HEK293 (cell line): ENCODE measurements at regions not wholly inside any gene's neighbourhood (a gene's known extent, or its start where the extent isn't known, plus 50 kb on each side); places are given as distances from the start of the nearest gene placed in this dataset.
"Not testable (repeated sequence)": the region's sequence is repeated elsewhere in the genome, so short reads cannot be mapped to it uniquely, and the experiment has no call there.

Source experiments
- ZNF335 ChIP-seq: fragments of 450-650 bp; formaldehyde crosslinking; conservative IDR thresholded peaks from 2 replicates; pipeline ENCODE4 v1.5.1; 2016; ENCODE audit warnings: missing biosample characterization, missing genetic modification characterization
- ZNF416 ChIP-seq: fragments of 450-650 bp; formaldehyde crosslinking; IDR thresholded peaks from 2 replicates; pipeline ENCODE4 v1.5.1; 2016; ENCODE audit warnings: missing biosample characterization, missing genetic modification characterization
- TF ChIP-seq, protein P1 (sequence below): fragments of 450-650 bp; formaldehyde crosslinking; IDR thresholded peaks from 2 replicates; pipeline ENCODE4 v1.5.1; 2016; ENCODE audit warnings: missing biosample characterization, missing genetic modification characterization
- TF ChIP-seq, protein P2 (sequence below): fragments of 450-650 bp; formaldehyde crosslinking; IDR thresholded peaks from 2 replicates; pipeline ENCODE4 v1.5.1; 2016; ENCODE audit warnings: missing biosample characterization, missing genetic modification characterization
- TF ChIP-seq, protein P3 (sequence below): fragments of 450-650 bp; formaldehyde crosslinking; IDR thresholded peaks from 2 replicates; pipeline ENCODE4 v1.5.1; 2016; ENCODE audit warnings: missing biosample characterization, missing genetic modification characterization
- TF ChIP-seq, protein P4 (sequence below): fragments of 450-650 bp; formaldehyde crosslinking; IDR thresholded peaks from 2 replicates; pipeline ENCODE4 v1.5.1; 2017; ENCODE audit warnings: missing biosample characterization, missing genetic modification characterization
- TF ChIP-seq, protein P5 (sequence below): fragments of 450-650 bp; formaldehyde crosslinking; IDR thresholded peaks from 2 replicates; pipeline ENCODE4 v1.5.1; 2016; ENCODE audit warnings: missing biosample characterization, missing genetic modification characterization
- TF ChIP-seq, protein P6 (sequence below): fragments of 450-650 bp; formaldehyde crosslinking; IDR thresholded peaks from 2 replicates; pipeline ENCODE4 v1.5.1; 2017; ENCODE audit warnings: missing biosample characterization, missing genetic modification characterization
- TF ChIP-seq, protein P7 (sequence below): fragments of 450-650 bp; formaldehyde crosslinking; IDR thresholded peaks from 2 replicates; pipeline ENCODE4 v1.5.1; 2016; ENCODE audit warnings: missing biosample characterization, missing genetic modification characterization

DNA sequence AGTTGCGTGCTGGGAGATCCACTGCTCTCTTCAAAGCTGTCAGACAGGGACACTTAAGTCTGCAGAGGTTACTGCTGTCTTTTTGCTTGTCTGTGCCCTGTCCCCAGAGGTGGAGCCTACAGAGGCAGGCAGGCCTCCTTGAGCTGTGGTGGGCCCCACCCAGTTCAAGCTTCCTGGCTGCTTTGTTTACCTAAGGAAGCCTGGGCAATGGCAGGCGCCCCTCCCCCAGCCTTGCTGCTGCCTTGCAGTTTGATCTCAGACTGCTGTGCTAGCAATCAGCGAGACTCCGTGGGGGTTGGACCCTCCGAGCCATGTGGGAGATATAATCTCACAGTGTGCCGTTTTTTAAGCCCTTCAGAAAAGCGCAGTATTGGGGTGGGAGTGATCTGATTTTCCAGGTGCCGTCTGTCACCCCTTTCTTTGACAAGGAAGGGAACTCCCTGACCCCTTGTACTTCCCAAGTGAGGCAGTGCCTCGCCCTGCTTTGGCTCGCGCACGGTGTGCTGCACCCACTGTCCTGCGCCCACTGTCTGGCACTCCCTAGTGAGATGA lies 340.6 kb downstream of the PAX1 start:
- TF ChIP-seq, protein P1, sequence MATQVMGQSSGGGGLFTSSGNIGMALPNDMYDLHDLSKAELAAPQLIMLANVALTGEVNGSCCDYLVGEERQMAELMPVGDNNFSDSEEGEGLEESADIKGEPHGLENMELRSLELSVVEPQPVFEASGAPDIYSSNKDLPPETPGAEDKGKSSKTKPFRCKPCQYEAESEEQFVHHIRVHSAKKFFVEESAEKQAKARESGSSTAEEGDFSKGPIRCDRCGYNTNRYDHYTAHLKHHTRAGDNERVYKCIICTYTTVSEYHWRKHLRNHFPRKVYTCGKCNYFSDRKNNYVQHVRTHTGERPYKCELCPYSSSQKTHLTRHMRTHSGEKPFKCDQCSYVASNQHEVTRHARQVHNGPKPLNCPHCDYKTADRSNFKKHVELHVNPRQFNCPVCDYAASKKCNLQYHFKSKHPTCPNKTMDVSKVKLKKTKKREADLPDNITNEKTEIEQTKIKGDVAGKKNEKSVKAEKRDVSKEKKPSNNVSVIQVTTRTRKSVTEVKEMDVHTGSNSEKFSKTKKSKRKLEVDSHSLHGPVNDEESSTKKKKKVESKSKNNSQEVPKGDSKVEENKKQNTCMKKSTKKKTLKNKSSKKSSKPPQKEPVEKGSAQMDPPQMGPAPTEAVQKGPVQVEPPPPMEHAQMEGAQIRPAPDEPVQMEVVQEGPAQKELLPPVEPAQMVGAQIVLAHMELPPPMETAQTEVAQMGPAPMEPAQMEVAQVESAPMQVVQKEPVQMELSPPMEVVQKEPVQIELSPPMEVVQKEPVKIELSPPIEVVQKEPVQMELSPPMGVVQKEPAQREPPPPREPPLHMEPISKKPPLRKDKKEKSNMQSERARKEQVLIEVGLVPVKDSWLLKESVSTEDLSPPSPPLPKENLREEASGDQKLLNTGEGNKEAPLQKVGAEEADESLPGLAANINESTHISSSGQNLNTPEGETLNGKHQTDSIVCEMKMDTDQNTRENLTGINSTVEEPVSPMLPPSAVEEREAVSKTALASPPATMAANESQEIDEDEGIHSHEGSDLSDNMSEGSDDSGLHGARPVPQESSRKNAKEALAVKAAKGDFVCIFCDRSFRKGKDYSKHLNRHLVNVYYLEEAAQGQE (tag by site-specific recombination): not testable (repeated sequence)
- TF ChIP-seq, protein P2, sequence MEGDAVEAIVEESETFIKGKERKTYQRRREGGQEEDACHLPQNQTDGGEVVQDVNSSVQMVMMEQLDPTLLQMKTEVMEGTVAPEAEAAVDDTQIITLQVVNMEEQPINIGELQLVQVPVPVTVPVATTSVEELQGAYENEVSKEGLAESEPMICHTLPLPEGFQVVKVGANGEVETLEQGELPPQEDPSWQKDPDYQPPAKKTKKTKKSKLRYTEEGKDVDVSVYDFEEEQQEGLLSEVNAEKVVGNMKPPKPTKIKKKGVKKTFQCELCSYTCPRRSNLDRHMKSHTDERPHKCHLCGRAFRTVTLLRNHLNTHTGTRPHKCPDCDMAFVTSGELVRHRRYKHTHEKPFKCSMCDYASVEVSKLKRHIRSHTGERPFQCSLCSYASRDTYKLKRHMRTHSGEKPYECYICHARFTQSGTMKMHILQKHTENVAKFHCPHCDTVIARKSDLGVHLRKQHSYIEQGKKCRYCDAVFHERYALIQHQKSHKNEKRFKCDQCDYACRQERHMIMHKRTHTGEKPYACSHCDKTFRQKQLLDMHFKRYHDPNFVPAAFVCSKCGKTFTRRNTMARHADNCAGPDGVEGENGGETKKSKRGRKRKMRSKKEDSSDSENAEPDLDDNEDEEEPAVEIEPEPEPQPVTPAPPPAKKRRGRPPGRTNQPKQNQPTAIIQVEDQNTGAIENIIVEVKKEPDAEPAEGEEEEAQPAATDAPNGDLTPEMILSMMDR (tag by site-specific recombination): not testable (repeated sequence)
- TF ChIP-seq ZNF335, ZNF416 (tag by site-specific recombination): not testable (repeated sequence)
- TF ChIP-seq, protein P3, sequence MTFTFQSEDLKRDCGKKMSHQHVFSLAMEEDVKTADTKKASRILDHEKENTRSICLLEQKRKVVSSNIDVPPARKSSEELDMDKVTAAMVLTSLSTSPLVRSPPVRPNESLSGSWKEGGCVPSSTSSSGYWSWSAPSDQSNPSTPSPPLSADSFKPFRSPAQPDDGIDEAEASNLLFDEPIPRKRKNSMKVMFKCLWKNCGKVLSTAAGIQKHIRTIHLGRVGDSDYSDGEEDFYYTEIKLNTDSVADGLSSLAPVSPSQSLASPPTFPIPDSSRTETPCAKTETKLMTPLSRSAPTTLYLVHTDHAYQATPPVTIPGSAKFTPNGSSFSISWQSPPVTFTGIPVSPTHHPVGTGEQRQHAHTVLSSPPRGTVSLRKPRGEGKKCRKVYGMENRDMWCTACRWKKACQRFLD: not testable (repeated sequence)
- TF ChIP-seq, protein P4, sequence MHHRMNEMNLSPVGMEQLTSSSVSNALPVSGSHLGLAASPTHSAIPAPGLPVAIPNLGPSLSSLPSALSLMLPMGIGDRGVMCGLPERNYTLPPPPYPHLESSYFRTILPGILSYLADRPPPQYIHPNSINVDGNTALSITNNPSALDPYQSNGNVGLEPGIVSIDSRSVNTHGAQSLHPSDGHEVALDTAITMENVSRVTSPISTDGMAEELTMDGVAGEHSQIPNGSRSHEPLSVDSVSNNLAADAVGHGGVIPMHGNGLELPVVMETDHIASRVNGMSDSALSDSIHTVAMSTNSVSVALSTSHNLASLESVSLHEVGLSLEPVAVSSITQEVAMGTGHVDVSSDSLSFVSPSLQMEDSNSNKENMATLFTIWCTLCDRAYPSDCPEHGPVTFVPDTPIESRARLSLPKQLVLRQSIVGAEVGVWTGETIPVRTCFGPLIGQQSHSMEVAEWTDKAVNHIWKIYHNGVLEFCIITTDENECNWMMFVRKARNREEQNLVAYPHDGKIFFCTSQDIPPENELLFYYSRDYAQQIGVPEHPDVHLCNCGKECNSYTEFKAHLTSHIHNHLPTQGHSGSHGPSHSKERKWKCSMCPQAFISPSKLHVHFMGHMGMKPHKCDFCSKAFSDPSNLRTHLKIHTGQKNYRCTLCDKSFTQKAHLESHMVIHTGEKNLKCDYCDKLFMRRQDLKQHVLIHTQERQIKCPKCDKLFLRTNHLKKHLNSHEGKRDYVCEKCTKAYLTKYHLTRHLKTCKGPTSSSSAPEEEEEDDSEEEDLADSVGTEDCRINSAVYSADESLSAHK (tag by site-specific recombination): not testable (repeated sequence)
- TF ChIP-seq, protein P5, sequence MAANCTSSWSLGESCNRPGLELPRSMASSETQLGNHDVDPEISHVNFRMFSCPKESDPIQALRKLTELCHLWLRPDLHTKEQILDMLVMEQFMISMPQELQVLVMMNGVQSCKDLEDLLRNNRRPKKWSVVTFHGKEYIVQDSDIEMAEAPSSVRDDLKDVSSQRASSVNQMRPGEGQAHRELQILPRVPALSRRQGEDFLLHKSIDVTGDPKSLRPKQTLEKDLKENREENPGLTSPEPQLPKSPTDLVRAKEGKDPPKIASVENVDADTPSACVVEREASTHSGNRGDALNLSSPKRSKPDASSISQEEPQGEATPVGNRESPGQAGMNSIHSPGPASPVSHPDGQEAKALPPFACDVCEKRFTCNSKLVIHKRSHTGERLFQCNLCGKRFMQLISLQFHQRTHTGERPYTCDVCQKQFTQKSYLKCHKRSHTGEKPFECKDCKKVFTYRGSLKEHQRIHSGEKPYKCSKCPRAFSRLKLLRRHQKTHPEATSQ (tag by site-specific recombination): not testable (repeated sequence)
- TF ChIP-seq, protein P6, sequence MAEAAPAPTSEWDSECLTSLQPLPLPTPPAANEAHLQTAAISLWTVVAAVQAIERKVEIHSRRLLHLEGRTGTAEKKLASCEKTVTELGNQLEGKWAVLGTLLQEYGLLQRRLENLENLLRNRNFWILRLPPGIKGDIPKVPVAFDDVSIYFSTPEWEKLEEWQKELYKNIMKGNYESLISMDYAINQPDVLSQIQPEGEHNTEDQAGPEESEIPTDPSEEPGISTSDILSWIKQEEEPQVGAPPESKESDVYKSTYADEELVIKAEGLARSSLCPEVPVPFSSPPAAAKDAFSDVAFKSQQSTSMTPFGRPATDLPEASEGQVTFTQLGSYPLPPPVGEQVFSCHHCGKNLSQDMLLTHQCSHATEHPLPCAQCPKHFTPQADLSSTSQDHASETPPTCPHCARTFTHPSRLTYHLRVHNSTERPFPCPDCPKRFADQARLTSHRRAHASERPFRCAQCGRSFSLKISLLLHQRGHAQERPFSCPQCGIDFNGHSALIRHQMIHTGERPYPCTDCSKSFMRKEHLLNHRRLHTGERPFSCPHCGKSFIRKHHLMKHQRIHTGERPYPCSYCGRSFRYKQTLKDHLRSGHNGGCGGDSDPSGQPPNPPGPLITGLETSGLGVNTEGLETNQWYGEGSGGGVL (tag by site-specific recombination): not testable (repeated sequence)
- TF ChIP-seq, protein P7, sequence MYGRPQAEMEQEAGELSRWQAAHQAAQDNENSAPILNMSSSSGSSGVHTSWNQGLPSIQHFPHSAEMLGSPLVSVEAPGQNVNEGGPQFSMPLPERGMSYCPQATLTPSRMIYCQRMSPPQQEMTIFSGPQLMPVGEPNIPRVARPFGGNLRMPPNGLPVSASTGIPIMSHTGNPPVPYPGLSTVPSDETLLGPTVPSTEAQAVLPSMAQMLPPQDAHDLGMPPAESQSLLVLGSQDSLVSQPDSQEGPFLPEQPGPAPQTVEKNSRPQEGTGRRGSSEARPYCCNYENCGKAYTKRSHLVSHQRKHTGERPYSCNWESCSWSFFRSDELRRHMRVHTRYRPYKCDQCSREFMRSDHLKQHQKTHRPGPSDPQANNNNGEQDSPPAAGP (tag by site-specific recombination): not testable (repeated sequence)
